HG02885 (cell line): ENCODE measurements at regions not wholly inside any gene's neighbourhood (a gene's known extent, or its start where the extent isn't known, plus 50 kb on each side); places are given as distances from the start of the nearest gene placed in this dataset.

ENCODE experiments used
- ATAC-seq: cut with Tn5 transposase; IDR thresholded peaks from one replicate; pipeline ENCODE4 v1.9.1; 2021; ENCODE audit warnings: mild to moderate bottlenecking; ENCODE audit not compliant: unreplicated experiment, poor library complexity

- ATAC-seq: no peak
Measured at GRCh38 chr22:49051491-49052022, 776.1 kb downstream of the BRD1 start.

- ATAC-seq: no peak
Measured at GRCh38 chr22:49049691-49050090, 778.0 kb downstream of the BRD1 start.

GRCh38 chr22:49048591-49048990 is 779.1 kb downstream of the BRD1 start:
- ATAC-seq: no peak

- no peak for ATAC-seq
Measured at GRCh38 chr22:49047447-49047846, 780.2 kb downstream of the BRD1 start.

GRCh38 chr22:49046546-49047361 is 780.9 kb downstream of the BRD1 start:
- no peak for ATAC-seq

- no peak for ATAC-seq
Measured at GRCh38 chr22:49046000-49046545, 781.6 kb downstream of the BRD1 start.

- no peak for ATAC-seq
Measured at GRCh38 chr22:49045276-49045675, 782.4 kb downstream of the BRD1 start.

GRCh38 chr22:49044776-49045175 is 782.9 kb downstream of the BRD1 start:
- no peak for ATAC-seq

GRCh38 chr22:49044091-49044490 is 783.6 kb downstream of the BRD1 start:
- no peak for ATAC-seq

GRCh38 chr22:49042877-49043859 is 784.5 kb downstream of the BRD1 start:
- ATAC-seq: no peak

GRCh38 chr22:49042066-49042465 is 785.6 kb downstream of the BRD1 start:
- ATAC-seq: no peak

GRCh38 chr22:49040754-49041467 is 786.8 kb downstream of the BRD1 start:
- no peak for ATAC-seq

- no peak for ATAC-seq
Measured at GRCh38 chr22:49040111-49040510, 787.6 kb downstream of the BRD1 start.

GRCh38 chr22:49039625-49040024 is 788.0 kb downstream of the BRD1 start:
- no peak for ATAC-seq

- no peak for ATAC-seq
Measured at GRCh38 chr22:49037701-49038245, 789.9 kb downstream of the BRD1 start.

GRCh38 chr22:49036513-49036912 is 791.2 kb downstream of the BRD1 start:
- no peak for ATAC-seq

- no peak for ATAC-seq
Measured at GRCh38 chr22:49035818-49036457, 791.7 kb downstream of the BRD1 start.

GRCh38 chr22:49034836-49035817 is 792.5 kb downstream of the BRD1 start:
- ATAC-seq: no peak
